GM19035 (cell line): ENCODE measurements at regions not wholly inside any gene's neighbourhood (a gene's known extent, or its start where the extent isn't known, plus 50 kb on each side); places are given as distances from the start of the nearest gene placed in this dataset.
A peak's percentile ranks its signal among the peaks of the same experiment; 100 is the strongest.

Experiments used
- ATAC-seq: cut with Tn5 transposase; IDR thresholded peaks from one replicate; pipeline ENCODE4 v1.9.1; 2021; ENCODE audit not compliant: unreplicated experiment

DNA sequence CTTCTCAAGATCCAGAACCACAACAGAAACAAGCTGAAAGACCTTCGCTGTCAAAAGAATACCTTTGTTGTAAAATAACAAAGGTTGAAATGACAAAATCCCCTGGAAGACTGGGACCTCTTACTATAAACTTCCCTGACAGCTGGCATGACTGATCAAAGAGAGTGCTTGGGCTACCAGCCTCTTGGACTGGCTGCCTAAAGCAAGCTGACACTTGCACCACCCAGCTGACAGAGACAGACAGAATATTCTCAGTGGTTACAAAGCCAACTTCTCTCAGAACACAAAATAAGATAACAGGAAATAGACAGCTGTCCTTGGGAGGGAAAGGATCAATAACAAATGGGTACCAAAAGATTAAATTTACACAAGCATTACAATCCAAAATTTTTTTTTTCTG, 241.7 kb upstream of the SPOCK3 start:
- ATAC-seq: no peak

DNA sequence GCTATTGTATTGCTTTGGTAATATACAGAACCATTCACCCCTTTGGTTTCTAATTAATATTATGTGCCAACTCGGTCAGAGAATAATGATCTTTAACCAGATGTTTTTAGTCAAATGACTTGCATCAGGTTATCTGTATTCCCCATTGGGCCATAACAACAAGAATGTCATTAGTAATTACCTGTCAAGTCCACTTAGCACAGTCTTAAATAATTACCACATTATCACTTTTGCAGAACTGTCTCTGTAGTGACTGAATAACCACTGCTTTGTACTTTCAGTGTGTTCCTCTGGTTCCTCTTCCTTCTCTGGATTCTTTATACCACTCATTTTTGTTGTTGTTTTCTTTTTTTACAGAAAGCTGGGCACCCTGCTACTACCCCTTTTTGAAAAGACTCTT, 257.7 kb upstream of the SPOCK3 start:
- no peak for ATAC-seq

DNA sequence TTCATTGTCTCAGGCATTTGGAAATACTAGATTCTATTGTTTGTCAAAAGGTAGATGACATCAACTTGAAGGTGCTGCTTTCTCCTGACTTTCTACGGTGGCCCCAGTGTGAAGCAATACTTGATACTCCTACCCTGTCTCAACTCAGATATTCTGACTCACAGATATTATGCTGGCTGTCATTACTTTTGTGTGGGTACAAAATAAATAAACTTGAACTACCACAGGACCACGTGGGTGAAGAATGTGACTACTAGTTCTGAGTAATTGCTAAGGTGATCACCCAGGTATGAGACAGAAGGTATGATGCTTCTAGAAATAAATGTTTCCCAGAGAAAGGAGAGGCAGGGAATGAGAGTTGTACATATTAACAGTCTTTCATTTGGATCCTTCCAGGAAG, 275.3 kb upstream of the SPOCK3 start:
- ATAC-seq: no peak

DNA sequence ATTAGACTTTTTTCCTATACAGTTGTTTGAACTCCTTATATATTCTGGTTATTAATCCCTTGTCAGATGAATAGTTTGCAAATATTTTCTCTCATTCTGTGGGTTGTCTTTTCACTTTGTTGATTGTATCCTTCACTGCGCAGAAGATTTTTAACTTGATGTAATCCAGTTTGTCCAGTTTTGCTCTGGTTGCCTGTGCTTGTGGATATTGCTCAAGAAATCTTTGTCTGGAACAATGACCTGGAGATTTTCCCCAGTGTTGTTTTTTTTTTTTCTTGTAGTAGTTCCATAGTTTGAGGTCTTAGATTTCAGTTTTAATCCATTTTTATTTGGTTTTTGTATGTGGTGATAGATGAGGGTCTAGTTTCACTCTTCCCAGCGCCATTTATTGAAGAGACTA, 289.8 kb upstream of the SPOCK3 start:
- no peak for ATAC-seq

DNA sequence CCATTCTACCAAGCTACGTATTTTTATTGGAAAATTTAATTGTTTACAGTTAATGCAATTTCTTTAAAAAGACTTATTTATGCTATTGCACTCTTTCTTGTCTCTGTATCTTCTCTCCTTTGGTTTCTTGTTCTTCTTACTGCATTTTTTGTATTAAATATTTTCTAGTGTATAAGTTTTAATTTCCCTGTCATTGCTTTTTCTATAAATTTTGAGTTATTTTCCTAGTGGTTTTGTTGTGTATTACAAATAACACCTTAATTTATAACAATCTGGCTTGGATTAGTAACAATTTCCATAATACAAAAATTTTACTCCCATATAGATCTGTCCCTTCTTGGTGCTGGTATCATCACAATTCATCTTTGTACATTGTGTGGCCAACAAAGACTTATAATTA, 303.5 kb upstream of the SPOCK3 start:
- no peak for ATAC-seq

DNA sequence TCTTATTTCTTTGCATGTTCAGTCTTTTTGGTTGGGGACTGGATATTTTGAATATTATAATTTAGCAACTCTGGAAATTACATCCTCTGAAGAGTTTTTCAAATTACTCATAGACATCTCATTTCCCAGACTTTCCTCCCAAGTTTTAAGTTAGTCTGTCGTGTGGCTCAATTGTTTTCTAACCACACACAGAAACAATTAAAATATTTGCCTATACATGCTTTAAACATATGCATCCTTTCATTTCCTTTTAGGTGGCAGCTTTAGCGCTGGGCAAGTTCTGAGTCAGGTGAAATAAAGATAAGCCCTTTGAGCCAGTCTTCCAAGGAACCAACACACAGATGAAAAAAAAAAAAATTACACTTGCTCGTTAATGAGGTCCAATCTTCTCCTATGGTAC, 307.0 kb upstream of the SPOCK3 start:
- no peak for ATAC-seq

DNA sequence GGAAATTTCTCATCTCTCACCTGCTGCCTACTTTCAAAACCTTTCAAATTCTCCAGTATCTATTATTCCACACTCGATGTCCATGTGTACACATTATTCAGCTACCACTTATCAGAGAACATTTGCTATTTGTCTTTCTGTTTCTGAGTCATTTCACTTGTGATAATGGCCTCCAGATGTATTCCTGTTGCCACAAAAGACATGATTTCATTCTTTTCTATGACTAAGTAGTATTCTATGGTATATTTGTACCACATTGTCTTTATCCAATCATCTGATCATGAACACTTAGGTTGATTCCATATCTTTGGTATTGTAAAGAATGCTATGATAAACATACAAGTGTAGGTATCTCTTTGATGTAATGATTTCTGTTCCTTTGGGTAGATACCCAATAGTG, 310.1 kb upstream of the SPOCK3 start:
- no peak for ATAC-seq

DNA sequence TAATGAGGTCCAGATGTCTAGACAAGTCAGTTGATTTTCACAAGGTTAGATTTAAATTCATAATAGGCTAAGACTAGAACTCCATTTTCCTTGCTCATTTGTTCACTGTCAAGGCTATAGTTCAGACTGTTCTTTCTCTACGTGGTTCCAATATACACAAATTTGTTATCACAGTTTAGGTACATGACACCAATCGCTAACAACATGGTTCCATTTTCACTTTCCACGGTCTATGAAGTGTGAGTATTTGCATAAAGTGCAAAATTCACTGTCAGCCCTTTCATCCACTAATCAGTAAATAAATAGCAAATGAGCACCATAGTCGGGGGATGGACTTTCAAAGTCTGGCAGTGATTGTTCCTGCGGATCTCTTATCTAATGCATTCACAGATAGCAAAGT, 315.7 kb upstream of the SPOCK3 start:
- ATAC-seq: no peak

DNA sequence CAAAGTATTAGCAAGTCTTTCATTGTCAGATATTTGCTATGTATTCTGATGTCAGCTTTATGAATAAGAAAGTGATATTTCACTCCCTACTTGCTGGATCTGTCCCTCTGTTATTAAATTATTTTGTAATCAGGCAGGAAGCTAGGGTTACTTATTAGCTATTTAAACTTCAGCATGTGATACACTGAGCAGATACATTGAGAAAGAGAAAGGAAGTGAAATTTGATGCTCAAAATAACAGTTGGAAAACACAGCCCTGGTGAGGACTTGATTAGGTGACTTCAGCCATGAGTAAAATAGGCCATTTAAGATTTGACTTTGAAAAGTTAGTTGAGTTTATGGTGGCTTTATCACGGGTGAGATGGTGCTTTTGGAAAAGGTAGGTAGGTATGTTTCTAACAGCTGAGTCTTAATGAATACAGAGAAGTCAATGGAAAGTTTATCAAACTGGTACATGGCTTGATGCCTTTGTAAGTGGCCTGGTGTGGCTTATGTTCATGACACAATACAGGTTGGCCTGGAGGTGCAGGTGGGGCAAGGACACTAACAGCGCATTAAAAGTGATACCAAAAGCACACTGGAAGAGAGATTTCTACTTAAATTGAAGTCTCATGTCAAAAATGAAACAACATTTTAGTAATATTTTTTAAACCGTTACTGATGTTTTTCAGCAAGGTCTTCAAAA, 321.2 kb upstream of the SPOCK3 start:
- ATAC-seq: no peak

DNA sequence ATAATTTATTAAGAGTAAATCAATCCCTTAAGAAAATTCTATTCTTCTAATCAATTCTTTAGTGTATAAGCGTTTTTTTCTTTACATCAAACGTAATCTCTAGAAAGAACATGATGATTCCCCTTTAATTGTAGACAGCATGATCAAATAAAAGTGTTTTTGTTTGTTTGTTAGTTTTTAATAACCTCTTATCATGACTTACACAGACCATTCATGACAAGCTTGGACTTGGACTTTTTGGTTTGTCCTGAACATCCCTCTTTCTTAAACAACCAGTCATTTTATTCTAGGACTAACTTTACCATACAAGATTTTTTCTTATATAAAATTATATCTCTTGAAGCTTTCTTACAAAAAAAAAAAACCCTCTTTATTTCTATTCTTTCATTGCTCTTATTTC, 344.6 kb upstream of the SPOCK3 start:
- no peak for ATAC-seq

DNA sequence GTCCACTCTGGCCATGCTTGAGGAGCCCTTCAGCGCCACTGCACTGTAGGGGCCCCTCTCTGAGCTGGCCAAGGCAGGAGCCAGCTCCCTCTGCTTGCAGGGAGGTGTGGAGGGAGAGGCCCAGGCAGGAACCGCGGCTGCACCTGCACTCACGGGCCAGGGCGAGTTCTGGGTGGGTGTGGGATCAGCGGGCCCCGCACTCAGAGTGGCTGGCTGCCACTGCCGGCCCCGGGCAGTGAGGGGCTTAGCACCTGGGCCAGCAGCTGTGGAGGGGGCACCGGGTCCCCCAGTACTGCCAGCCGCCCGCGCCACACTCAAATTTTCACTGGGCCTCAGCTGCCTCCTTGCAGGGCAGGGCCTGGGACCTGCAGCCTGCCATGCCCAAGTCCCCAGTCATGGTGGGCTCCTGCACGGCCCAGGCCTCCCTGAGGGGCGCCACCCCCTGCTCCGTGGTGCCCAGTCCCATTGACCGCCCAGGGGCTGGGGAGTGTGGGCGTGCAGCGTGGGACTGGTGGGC, 347.2 kb upstream of the SPOCK3 start:
- ATAC-seq: no peak

DNA sequence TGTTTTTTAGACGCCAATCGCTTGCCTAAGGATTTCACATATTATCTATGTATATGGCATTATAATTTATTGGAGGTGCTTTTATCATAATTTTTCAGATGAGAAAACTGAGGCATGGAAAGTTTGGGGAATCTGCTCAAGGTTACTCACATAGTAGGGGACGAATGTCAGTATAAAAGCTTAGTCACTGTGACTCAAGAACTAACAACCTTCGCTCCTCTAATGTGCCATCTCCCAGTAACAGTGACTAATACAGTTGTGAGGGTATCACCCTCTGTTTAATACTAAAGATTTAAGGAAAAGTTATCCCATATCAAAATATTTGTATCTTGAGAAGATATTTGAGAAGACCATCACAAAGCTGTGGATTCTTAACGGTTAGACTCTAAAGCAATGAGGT, 353.1 kb upstream of the SPOCK3 start:
- no peak for ATAC-seq

DNA sequence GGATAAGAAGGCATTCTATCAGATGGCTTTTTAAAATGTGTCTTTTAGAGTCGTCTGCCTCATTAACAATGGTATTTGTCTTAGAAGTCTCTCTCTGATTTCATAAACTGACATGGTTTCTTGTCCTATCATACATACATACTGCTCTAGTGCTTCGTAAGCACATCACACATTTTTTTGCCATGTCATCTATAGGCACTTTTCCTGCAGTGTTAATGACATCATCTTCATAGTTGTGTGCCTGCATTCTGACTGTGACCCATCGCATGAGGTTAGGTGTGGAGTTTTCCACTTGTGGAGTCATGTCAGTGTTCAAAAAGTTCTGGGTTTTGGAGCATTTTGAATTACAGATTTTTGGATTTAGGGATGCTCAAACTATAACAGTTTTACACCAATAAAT, 361.6 kb upstream of the SPOCK3 start:
- no peak for ATAC-seq

DNA sequence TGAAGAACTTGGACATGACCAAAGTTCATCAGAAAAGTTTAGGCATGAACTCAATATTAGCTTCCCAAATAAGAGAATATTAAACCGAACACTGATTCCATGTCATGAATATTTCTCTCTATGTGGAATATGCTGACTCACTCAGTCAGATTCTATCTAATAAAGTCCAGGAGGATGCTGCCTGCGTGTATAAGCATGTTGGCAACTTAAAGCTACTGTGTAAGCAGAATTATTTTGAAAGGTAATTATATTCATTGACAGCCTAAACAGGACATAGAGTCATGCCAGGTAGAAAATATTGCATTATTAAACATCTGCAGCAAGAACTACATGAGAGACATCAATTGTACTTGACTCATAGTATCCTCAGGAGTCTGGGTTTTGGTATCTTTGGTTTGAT, 367.9 kb upstream of the SPOCK3 start:
- no peak for ATAC-seq

DNA sequence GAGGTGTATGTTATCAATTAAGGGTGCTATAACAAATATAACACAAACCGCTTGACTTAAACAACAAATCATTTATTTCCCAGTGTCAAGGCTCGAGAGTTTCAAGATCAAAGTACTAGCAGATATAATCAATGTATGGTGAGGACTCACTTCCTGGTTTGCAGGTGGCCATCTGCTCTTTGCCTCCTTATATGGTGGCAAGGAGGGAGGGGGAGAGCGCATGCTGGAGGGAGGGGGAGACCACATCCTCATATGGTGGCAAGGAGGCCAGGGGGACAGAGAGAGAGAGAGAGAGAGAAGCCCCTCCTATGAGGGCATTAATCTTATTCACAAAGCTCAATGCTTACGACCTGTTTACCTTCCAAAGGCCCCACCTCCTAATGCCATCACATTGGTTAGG, 372.3 kb upstream of the SPOCK3 start:
- ATAC-seq: no peak

DNA sequence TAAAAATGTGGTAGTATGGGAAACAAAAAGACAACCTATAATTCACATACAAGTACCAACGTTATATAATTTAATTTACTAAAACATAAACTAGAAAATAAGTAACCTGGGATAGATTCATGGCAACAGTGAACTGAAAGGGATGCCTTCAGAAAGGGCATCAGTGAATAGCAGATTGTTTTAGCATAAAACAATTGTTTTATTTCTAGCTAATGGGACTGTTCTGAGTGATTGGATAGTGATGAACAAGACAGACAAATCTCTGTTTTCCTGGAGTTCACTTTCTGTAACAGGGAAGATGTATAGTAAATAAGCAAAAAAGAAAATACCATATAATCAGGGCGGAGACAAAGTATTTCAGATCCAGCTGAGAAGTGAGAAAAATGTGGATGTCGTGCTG, 379.1 kb upstream of the SPOCK3 start:
- ATAC-seq: no peak

DNA sequence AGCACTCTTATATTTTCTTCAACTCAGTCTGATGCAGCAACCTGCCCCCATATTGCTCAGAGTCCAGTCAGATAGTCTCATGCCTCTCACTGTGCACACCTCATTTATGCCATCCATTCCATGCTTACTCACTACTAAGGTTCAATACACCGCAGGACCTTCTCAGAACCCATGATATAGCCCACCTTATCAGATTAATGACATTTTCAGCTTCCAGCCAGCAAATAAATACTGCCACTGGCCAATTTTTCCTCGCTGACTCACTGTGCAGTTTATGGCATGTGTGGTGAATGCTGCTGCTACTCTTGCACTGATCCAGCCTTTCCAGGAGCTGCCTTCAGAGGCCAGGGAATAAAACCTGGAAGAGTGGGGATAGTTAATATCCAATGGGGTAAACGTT, 380.6 kb upstream of the SPOCK3 start:
- no peak for ATAC-seq

DNA sequence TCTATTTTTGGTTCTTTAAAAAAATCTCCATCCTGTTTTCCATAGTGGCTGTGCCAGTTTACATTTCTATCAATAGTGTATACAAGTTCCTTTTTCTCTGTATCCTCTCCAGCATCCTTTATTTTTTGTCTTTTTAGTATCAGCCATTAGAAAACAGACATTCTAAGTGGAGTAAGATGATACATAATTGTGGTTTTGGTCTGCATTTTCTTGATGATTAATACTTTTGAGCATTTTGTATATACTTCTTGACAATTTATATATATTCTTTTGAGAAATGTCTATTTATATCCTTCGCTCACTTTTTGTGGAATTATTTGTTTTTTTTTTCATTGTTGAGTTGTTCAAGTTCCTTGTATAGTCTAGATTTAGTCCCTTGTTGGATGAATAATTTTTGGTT, 382.2 kb upstream of the SPOCK3 start:
- no peak for ATAC-seq

DNA sequence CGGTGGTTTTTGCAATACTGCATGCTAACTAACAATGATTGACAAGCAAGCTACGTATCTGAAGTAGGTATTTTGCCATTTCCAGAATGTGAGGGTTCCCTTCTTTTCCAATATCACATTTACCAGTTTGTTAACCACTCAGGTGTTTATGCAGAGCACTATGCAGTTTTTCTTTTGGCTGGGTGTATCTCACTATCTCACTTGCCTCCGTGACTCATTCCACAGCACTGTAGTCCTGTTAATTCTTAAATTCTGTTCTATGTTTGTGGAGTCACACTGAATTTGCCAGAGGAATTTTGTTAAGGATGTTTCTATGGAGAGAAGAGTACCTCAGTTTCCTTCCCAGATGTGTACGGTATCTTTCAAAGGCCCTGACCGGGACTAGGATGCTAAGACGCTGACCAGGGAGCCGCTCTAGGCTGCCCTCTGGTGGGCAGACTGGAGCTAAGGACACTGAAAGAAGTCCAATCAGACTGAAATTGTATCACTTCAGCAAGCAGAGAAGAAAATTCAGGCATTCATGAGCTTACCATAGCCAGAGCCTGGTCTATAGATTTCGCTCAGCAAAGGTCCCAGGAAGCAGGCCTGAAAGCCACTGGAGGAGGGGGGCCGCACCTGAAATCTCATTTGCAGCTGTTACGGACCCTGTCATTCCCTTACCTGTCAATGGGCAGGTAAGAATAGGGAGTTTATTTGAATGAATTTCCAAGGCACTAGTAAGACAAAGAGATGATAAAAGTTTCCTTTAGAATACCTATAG, 388.4 kb upstream of the SPOCK3 start:
- peak; percentile 95 for ATAC-seq

DNA sequence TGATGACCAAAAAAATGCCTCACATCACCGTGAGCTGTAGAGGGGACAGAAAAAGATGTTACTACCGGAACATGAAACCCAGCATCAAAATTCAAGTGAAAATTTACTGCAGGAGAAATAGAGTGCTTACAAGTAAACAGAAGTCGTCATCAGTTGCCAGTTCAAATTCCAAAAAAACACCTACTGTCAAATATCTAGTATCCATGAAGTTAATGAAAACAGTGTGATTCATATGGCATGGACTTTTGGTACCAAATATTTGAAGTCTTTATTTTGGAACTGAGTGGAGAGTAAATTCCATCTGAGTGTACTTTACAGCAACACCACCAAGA, 388.9 kb upstream of the SPOCK3 start:
- ATAC-seq: no peak

DNA sequence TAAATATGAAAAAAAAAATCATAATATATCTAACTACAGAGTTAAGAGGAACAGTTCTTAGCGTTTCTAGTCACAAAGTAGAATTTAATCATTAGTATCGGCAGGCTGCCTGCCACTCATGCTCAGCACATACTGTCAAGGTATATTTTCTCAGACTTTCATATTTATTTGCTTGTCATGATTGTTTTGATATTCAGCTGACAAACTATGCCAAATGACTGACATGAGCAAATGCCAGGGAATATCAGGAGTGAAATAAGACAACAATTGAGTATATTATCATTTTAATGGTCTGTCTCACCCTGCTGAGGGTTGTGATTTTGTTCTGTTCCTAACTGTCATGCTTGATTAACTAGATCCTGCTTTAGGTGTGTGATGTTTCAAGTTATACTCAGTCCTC, 395.0 kb upstream of the SPOCK3 start:
- no peak for ATAC-seq

DNA sequence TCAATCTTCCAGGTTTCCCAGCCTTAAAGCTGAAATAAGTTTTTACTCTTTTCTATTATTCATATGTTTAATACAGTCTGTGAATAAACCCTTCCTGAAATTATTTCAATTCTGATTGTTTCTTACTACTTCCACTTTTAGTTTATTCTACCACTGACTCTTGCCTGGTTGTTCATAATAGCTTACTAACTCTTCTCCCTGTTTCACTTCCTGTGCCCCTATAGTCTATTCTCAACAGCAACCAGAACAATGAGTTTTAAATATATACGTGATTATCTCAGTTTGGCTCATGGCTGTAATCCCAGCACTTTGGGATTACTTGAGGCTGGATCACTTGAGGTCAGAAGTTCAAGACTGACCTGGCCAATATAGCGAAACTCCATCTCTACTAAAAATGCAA, 408.0 kb upstream of the SPOCK3 start:
- no peak for ATAC-seq

DNA sequence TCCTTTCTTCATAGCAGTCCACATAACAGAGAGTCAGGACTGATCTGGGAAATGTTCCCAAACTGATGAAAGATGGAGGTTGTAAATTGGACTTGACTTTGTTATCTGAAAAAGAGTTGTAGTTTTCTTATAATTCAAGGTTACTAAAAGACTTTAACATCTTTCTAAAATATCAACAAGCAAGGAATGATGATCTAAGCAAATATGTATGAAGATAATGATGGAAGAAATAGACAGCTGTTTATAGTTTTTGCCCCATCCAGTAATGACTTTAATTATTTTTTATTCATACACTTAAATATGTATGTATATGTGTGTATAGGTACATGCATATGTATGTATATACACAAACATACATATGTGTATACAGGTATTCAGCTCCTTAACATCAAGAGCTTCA, 411.1 kb upstream of the SPOCK3 start:
- no peak for ATAC-seq
